Activated T-cell treated with anti-CD3 and anti-CD28 coated beads for 1 hour (primary cell): ENCODE measurements at regions not wholly inside any gene's neighbourhood (a gene's known extent, or its start where the extent isn't known, plus 50 kb on each side); places are given as distances from the start of the nearest gene placed in this dataset.
A peak's percentile ranks its signal among the peaks of the same experiment; 100 is the strongest.

Source experiments
- DNase-seq: peaks from one replicate; pipeline ENCODE4 v3.0.0-alpha.2; 2020; ENCODE audit warnings: low read depth

DNA sequence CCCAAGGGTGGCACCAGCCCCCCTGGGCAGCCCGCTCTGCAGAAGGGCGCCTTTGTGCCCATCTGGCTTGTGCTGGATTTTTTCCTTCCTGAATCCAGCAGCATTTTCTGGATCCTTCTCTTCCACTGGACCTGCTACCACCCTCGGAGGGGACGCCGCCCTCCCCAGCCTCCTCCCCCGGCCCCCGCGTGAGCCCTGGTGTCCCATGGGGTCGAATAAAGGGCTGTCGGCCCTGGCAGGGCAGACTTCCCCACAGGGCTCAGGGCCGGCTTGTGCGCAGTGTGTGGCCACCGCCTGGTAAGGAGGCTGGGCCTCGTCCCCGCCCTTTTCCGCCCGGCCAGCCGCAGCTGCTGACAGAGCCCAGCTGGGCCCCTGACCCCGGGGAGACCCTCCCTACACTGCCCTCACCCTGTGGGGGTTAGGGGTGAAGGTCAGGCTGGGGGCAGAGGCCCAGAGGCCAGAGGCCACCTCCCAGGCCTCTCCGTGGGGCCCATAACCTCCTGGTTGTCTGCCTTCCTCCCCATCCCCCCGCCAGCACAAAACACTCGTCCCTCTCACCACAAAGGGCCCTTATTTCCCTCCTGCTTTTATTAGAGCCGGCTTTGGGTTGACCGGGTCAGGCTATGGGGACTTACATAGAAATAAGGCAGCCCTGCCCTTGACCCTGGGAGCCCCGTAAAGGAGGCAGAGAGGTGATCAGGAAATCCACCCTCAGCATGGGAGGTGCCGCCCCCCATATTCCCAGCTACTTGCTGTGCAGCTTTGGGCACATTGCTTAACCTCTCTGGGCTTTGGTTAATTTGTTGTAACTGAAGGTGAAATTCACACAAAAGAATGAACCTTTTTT, 179.3 kb upstream of the CIBAR2 start:
- DNase-seq, result no peak

DNA sequence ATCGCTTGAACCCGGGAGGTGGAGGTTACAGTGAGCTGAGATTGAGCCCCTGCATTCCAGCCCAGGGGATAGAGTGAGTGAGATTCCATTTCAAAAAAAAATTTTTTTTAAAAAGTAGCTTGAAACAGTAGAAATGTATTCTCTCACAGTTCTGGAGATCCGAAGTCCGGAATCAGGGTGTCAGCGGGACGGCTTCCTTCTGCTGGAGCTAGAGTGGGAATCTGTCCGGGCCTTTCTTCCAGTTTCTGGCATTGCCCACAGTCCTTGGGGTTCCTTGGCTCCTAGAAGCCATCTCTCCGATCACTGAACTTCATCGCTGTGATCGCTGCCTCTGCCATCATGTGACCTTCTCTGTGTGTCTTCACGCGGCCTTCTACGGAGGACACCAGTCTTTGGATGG, 181.2 kb upstream of the CIBAR2 start:
- DNase-seq, result no peak

DNA sequence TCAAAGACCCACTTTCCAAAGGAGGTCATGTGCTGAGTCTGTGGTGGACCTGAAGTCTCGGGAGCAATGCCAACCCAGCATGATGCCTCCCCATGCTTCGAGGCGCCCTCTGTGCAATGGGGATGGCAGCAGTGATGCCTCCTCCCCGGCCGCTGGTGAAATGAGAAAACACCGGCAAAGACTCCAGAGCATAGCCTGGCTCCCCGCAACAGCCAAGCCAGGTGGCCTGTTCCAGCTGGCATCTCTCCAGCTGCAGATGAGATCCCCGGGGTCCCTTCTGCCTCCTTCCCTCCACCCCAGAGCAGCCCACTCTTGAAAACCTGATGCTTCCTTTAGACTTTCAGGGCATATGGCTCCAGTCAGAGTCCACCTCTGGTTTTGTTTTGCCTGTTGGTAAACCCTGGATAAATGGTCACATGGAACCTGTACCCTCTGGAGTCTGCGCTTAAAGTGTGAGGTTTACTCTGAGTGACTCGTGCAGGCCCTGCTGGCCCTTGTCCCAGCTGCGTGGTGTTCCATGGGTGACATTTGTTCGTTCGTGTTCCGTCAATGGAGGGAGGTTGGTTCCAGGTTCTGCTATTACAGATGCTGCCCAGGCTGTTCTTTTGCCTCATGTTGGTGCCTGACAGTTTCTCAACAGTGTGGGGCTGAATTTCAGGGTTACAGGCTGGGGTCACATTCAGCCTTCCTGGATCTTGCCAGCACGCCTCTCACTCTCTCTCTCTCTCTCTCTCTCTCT, 181.8 kb upstream of the CIBAR2 start:
- no peak for DNase-seq

DNA sequence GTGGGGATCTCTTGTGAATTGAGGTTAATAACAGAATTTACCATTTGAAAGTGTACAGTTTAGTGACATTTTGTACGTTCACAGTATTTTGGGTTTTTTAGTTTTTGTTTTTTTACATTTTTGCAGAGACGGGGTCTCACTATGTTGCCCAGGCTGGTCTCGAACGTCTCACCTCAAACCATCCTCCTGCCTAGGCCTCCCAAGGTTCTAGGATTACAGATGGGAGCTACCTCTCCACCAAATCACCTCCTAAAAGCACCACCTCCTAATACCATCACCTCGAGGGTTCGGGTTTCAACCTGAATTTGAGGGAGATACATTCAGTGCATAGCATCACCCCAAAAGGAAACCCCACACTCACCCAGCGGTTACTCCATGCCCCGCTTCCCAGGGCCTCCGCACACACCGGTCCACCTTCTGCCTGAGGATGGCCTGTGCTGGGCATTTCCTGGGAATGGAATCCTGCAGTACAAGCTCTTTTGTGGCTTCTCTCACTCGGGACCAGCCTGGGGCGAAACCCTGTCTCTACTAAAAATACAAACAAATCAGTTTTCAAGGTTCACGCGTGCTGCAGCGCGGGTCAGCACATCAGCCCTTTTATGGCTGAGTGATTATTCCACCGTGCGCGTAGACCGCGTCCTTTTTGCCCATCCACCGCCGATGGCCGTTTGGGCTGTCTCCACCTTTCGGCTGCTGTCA, 182.7 kb upstream of the CIBAR2 start:
- no peak for DNase-seq

DNA sequence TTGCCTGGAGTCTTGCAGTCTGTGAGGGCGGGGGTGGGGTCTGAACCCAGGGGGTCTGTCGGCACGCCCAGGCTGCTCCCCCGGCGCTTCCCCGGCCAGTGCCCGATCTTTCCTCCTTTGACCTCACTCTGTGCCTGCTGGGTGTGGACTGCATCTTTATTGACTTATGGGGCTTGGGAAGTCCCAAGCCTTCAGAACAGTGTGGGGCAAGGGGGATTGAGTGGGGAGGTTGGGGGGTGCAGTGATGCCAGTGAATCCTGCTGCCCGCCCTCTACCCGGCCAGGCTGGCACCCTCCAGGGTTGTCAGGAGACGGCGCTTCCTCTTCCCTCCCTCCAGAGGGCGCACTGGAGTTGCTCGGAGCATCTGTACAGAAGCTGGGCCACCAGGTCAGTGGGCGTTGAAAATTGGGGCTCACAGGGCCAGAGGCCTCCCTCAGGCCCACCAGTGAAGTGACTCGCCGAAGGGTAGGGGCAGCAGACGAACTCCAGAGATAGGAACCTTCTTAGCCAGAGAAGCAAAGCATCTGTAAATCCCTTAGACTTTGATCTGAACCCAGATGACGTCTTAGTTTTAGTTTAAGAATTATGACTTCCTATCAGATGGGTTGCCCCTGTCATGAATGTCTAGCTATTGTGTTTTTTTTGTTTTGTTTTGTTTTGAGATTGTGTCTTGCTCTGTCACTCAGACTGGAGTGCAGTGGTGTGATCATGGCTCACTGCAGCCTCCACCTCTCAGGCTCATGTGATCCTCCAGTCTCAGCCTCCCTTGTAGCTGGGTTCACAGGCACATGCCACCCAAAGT, 184.8 kb upstream of the CIBAR2 start:
- DNase-seq, result peak; percentile 49

DNA sequence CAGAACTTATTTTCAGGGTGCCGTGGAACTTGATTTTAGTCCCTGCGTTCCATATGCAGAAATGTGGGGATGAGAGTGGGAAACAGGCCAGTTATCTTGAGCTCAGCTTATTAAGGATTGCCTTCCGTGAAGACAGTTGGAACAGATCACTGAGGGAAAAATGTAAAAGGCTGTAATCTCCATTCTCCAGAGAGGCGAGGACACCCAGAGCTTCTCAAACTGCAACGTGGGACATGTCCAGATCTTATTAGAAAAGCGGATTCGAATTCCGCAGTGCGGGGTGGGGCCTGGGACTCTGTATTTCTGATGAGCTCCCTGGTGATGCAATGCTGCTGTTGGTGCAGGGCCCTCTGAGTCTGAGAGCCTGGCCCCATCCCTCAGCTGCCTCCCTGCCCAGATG, 185.6 kb upstream of the CIBAR2 start:
- DNase-seq, result no peak

DNA sequence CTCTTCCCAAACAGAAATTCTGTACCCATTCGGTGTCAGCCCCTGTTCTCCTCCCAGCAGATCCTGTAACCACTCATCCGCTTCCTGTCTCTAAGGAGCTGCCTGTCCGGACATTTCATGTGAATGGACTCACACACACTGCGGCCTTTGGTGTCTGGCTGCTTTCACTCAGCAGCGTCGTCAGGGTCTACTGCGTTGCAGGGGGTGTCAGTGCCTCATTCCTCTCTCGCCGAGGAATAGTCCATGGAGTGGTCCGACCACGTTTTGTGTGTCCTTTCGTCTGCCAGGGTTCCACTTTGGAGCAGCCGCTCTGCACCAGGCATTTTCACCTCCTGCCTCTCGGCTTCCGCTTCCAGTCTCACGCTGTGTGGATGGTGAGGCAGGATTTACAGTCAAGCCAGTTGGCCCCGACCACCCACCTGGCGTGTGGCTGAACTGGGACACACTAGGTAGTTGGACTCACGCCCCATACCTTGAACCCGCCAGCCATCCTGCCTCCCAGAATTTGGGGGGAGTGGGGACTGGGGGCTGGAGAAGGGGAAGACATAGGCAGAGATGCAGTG, 188.2 kb upstream of the CIBAR2 start:
- DNase-seq, result no peak

DNA sequence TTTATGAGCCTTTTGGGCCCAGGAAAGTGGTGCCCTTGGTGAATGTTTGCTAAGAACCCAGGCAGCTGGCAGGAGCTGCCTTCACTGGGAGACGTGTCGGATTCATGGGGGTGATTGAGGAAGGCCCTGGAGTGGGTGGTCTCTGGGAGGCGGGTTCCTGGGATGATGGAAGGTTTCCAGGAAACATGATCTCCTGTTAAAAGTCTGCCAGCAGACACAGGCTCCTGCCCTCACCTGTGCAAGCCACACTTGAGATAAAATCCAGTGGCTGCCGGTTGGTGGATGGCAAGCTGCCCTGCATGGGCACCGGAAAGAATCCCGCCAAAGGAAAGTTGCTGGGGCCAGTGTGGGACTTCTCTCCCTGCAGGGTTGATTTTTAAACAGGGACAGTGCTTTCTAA, 189.0 kb upstream of the CIBAR2 start:
- no peak for DNase-seq

DNA sequence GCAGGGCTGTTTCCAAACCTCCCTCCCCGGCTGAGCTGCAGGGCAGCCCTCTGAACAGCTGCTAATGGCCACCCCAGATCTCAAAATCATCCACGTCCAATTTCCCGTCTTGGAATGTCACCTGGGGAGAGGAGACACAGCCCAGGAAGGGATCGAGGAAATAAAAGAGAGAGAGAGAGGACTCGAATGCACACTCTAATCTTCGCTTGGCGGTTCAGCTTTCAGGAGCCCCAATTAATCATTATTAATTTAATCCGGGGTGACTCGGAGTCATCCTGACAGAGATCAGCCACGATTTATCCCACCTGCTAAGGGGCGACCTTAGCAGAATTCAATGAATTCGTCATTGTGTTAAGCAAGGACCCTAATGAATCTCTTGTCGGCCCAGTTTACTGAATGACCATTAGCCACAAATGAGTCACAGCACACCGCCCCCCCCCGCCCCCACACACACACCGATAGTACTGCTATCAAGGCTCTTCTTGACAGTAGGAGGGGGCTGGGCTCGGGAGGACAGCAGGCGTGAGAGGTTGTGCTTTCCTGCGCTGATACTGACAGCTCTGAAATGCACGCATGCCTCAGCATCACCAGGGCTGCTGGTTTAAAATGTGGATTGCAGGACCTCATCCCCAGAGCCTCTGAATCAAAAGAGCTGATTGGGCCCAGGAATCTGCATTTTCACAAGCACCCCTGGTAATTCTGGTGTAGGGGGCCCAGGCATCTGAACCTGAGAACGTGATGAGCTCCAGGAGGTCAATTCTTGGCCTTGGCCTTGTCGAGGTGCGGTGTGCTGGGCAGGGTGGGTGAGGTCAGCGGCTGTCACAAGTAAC, 190.0 kb upstream of the CIBAR2 start:
- no peak for DNase-seq

DNA sequence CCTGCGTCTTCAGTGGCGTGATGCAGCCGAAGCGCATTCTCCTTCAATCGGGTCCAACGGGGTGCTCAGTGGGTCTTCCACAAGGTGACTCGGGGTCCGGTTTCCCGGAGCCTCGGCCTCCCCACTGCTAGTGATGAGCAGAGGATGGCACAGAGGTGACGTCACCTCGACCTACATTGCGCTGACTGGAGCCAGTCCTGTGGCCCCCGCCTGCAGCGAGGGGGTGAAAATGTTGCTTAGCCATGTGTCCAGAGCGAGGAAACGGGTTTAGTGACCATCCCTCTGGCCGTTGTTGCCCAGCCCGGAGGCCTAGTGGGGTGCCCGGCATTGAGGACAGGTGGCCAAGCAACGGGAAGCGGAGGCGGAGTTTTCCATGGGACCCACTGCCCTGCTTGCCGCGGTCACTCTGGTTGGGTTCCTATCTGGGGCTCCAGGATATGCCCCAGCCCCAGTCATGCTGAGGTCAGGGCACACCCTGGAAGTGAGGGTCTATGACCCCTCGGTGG, 190.6 kb upstream of the CIBAR2 start:
- DNase-seq, result no peak

DNA sequence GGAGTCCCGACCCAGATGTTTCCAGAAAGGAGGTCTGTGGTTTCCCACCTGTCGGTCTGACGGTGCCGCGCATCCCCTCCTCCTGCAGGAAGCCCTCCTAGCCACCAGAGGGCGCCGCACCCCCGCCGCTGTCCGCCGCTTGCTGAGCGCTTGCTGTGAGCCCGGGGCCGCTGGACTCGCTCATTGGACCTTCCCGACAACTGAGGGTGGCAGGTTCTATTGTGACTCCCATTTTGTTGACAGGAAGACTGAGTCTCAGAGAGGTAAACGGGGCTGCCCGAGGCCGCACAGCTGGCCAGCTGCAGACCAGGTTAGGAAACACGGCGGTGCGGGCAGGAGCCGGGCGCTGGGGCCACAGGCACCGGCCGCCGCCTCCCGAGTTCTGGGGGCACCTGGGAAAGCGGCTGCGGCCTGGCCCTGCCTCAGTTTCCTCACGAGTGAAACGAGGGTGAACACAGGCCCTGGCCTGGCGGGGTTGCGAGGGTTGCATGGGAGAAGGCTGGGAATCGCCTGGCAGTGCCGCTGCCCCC, 191.1 kb upstream of the CIBAR2 start:
- peak; percentile 64 for DNase-seq

DNA sequence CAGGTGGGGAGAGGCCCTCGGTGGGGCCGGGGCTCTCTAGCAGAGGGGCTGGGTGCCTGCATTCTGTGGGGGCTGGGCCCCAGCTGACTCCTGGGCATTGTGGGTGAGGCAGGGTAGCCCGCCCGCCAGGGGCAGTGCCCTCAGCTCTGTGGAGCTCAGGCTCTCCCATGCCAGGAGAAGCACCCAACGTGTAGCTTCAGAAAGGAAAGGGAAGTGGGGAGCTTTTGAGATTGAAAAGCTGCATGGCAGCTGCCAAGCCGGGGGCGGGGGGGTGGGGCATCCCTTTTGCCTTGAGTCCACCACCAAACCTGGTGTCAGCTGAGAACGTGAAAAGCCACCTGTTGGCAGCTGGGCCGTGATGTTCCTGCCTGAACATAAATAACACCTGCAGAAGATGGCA, 192.1 kb upstream of the CIBAR2 start:
- DNase-seq, result no peak

DNA sequence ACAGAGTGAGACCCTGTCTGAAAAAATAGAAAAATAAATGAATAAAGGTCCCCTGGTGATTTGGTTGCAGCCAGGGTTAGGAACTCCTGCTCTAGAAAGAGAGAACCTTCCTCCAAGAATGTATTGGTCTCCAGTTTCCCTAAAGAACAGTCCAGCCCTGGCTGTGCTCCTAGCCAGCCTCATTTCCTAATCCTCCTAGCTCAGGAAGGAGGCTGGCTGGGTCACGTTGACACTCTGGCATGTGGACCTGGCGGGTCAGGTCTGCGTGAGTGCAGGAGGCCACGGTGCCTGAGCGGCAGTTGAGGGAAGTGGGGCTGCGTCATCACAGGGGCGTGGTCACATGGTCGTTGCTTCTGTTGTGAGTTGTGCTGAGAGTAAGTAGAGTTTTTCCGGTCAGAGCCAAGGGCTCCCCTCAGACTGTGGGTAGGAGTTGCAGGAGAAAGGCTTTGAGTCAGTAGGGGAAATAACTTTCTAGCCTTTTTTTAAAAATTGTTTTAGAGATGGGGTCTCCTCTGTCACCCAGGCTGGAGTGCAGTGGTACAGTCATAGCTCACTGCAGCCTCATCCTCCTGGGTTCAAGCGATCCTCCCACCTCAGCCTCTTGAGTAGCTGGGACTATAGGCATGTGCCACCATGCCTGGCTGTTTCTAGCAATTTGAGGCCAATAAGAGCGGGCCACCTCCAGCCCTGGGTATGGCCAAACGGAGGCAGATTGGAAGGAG, 194.0 kb upstream of the CIBAR2 start:
- peak; percentile 66 for DNase-seq

DNA sequence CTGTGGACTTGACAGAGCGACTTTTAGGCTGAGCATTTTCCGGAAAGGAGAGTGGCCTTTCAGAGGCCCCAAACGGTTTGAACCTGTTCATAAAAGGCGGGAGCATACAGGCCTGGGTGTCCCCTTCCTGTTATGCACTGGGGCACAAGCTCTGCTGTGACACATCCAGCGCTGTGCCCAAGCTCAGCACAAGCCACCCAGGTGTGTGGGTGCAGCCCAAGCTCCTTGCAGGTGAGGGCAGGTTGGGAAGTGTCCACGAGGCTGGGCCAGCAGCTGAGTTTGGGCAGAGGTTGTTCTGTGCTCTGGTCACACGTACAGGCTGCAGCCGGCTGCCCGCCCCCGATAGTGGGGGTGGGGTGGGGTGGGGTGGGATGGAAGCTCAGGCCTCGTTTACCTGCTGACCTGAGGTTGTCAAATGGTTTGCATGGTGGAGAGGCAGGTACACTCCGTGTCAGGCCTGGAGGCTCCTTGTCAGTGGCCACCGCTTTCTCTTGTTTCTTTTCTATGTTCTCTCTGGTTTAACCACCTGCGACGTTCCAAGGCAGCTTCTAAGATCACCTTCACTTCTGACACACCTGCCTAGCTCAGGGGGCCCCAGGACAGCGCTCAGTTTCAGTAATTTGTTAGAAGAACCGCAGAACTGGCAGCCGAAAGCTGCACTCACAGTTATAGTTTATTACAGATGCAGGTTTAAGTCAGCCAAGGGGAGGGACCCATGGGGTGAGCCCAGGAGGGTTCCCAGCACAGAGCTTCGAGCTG, 194.7 kb upstream of the CIBAR2 start:
- DNase-seq, result no peak

DNA sequence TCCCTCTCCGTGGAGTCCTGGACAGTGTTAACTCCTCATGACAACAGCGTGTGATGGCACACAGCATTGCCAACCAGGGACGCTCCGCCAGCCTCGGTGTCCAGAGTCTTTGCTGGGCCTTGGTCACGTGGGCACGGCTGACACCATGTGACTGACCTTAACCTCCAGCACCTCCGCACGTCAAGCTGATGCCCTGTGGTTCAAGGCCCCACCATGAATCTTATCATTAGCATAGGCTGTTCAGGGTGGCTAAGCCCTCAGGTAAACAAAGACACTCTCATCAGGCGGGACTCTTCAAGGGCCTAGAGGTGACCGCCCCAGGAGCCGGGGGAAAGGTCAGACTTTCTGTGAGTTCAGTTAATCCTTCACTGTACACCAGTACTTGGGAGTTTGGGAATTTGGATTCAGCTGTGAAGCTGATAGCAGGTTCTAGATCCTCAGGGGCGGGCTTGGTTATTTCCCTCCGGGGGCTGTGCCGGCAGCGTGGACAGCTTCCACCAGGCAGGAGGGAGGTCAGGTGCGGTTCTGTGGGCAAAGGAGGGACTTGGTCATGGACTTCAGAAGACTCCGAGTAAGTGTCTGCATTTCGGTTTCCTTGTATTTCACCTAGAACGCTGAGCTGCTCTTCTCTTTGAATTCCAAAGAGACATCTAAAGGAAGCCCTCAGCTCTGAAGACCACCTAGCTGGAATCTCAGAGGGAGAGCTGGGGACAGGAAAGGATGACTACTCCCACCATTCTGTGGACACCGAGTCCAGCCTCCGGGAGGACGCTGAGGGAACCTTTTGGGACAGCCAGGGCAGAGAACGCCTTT, 195.5 kb upstream of the CIBAR2 start:
- DNase-seq, result no peak

DNA sequence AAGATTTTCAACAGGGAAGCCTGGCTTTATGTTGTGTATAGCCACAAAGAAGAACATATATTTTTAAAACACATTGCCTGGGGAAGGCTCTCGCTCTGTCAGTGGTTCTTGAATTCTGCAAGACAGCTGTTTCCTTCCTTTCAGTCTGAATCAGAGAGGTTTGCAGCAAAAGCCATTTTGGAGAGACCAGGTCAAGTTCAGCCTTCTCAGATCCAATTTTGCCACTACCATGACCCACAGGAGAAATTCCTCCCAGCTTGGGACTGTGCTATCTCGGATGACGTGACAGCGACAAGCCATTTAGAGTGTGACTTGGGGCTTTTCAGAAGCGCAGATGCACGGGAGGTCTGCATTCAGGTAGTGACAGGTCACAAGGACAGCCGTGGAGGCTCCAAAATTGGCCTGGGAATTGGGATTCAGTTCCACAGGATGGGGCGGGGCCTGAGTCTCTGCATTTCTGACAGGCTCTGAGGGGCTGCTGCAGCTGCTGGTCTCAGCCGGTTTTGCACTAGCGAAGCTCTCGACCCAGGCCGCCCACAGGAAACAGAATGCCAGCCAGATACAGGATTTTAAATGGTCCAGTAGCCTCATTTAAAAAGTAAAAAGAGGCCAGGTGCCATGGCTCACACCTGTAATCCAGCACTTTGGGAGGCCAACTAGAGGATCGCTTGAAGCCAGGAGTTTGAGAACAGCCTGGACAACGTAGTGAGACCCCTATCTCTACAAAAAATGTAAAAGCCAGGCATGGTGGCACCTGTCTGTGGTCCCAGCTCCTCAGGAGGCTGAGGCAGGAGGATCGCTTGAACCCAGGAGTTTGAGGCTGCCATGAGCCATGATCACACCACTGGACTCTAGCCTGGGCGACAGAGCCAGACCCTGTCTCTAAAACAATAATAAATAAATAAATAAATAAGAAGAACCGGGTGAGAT, 196.6 kb upstream of the CIBAR2 start:
- no peak for DNase-seq
